ENCODE measurements at regions not wholly inside any gene's neighbourhood (a gene's known extent, or its start where the extent isn't known, plus 50 kb on each side); places are given as distances from the start of the nearest gene placed in this dataset.

- no peak for DNase-seq
Measured at GRCh38 chr21:36636439-36636838, 62.5 kb upstream of the SIM2 start.

DNA sequence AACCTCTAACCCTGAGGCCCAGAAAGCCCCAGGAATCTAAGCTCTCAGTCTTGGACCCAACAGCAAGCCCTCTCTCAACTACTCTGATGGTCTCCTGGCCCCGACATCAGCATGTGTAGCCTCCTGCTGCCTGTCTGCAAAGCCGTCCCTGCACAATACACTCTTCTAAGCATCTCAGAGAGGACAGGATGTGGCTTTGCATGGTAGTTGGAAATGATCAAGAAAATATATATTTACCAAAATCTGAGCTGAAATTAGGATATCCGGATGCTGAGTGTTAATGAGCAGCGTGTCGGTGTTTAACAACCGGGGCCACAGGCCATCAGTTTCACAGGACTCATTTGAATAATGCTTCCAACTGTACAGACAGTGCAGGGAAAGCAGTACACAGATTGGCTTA lies 59.1 kb upstream of the SIM2 start:
- no peak for DNase-seq

DNA sequence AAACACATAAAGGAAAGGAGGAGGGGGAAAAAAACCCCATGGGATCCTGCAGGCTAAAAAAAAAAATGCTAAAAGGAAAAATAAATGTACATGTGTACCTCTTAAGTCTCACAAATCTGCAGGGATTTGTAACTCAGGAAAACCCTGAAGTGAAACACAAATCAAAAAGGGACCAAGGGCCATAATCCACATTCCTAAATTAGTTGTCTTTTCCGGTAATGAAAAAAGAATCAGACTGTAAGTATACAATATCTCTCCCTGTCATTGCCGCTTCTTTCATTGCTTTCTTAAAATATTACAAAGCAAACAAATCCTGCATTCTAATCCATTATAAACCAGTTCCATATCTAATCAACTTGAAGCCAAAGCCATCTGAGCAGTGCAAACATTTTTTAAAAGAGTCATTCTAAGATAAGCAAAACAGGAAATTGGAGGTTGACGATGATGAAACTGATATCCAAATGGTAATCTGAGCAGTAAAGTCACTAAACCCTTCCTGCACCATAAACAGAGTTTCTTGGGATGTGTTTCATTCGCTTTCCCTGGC lies 58.7 kb upstream of the SIM2 start:
- no peak for DNase-seq

DNA sequence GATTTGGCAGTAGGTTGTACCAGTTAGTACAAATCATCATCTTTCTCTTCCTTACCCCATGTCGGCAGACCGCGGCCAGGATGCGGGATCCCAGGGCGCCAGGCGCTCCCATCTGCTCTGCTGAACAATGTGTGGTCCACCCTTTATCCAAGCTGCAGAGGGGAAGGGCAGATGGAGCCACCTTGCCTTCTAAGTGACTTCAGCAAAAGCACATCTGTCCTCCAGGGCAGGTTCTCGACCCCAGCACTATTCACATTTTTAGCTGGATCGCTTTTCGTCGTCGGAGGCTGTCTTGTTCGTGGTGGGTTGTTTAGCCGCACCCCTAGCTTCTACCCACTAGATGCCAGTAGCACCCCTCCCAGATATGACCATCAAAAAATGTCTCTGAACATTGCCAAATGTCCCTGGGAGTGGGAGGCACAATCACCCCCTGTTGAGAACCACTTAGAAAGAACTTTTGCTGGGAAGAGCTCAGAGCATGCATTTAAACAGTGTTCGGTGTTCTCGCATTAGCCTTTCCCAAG lies 58.1 kb upstream of the SIM2 start:
- no peak for DNase-seq

- DNase-seq, result no peak
Measured at GRCh38 chr21:36641346-36641745, 57.6 kb upstream of the SIM2 start.

- DNase-seq, result no peak
Measured at GRCh38 chr21:36641886-36642285, 57.0 kb upstream of the SIM2 start.

DNA sequence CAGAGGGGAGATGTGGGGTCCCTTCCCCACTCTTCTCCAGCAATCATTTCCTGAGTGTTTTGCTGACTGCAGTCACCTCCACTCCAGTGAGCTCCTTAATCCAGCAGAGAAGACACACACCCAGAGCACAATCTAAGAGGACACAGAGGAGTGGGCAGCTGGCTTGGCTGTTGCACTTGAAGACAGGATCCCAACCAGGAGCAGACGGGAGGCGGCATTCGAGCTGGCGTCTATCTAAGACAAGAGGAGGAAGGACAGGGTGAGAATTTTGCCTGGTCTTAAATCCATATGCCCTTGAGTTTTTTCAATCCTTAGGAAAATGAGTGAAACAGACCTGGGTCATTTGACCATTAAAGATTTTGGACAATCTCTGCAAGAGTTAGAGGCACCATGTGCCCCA lies 56.1 kb upstream of the SIM2 start:
- no peak for DNase-seq

DNA sequence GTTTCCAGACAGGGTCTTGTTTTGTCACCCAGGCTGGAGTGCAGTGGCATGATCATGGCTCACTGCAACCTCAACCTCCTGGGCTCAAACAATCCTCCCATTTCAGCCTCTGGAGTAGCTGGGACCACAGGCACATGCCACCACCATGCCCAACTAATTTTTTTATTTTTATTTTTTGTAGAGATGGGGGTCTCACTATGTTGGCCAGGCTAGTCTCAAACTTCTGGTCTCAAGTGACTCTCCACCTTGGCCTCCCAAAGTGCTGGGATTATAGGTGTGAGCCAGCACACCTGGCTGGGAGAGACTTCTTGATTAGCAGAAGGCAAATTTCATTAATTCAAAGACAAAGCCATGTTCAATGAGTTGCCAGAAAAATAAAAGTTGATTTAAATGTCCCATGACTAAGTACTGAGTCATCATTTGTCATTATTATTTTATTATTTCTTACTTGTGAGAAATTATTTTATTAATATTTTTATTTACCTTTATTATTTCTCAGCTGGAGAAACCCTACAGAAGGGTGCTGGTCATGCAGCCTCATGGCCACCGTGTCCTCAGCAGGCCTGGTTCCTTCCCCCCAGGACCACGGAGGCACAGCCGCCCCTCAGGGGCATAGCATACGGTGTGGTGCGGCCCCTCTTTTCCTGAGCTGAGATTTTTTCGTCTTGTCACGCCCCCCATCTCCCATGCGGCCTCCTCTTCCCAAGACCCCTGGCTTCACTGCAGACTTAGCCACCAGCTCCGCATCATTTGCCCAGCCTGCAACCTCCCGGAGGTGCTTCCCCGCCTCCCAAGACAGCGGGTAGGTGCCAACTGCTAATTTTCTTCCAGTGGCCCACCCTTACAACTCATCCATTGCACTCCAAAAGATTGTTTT lies 55.3 kb upstream of the SIM2 start:
- DNase-seq, result no peak

DNA sequence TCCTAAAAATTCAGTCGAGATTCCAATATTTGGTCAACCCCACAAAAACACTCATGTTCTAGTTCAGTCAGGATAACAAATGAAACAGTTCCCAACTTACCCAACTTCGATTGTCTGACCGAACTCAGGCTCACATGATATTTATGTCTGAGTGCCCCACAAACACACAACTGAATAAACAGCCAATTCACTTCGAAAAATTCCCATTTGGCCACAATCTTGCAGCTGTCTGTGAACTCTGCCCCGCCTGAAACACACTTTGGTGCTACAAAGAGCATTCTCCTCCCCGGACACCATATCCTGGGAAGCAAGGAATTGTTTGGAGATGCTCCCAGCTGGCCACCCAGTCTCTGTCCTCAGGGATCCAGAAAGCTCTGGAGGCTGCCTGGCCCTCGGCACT lies 52.9 kb upstream of the SIM2 start:
- DNase-seq, result no peak

GRCh38 chr21:36646645-36647044 lies 52.3 kb upstream of the SIM2 start:
- DNase-seq, result no peak

- DNase-seq, result no peak
Measured at GRCh38 chr21:36647279-36648093, 51.4 kb upstream of the SIM2 start.
